Trophoblast cell (in vitro differentiated cells and primary cell): ENCODE measurements at regions not wholly inside any gene's neighbourhood (a gene's known extent, or its start where the extent isn't known, plus 50 kb on each side); places are given as distances from the start of the nearest gene placed in this dataset.

Experiments
- DNase-seq, 2 donors: peaks; one replicate each; pipeline ENCODE4 v3.0.0-alpha.2; 2016
- H2AFZ ChIP-seq: 2 replicates; pipeline ENCODE4 v1.6.1; 2013; ENCODE audit warnings: low read length, moderate library complexity, mild to moderate bottlenecking; ENCODE audit not compliant: insufficient read depth, poor library complexity
- H2AK5ac ChIP-seq: 2 replicates; pipeline ENCODE4 v1.6.1; 2013; ENCODE audit warnings: mild to moderate bottlenecking, low read length
- H2BK120ac ChIP-seq: 2 replicates; pipeline ENCODE4 v1.6.1; 2013; ENCODE audit warnings: low read length, mild to moderate bottlenecking, moderate library complexity; ENCODE audit not compliant: insufficient read depth, poor library complexity
- H2BK12ac ChIP-seq: 2 replicates; pipeline ENCODE4 v1.6.1; 2013; ENCODE audit warnings: mild to moderate bottlenecking, low read length, moderate library complexity
- H2BK5ac ChIP-seq: 2 replicates; pipeline ENCODE4 v1.6.1; 2013; ENCODE audit warnings: low read length, low read depth, moderate library complexity, mild to moderate bottlenecking; ENCODE audit not compliant: poor library complexity
- H3K14ac ChIP-seq: 2 replicates; pipeline ENCODE4 v1.6.1; 2013; ENCODE audit warnings: mild to moderate bottlenecking, low read length
- H3K18ac ChIP-seq: 2 replicates; pipeline ENCODE4 v1.6.1; 2013; ENCODE audit warnings: mild to moderate bottlenecking, low read length
- H3K23ac ChIP-seq: 2 replicates; pipeline ENCODE4 v1.6.1; 2013; ENCODE audit warnings: low read length
- H3K27ac ChIP-seq: 2 replicates; pipeline ENCODE4 v1.5.1; 2013; ENCODE audit warnings: low read depth, mild to moderate bottlenecking, inconsistent platforms, low read length, moderate library complexity
- H3K27me3 ChIP-seq: 2 replicates; pipeline ENCODE4 v1.6.1; 2013; ENCODE audit warnings: inconsistent platforms, mild to moderate bottlenecking, low read length, moderate library complexity; ENCODE audit not compliant: insufficient read depth
- H3K36me3 ChIP-seq, 2 experiments: 1 replicate in 1 of 2; 2 replicates in 1 of 2; pipeline ENCODE4 v1.6.1; 2013; ENCODE audit warnings: low read length in 2 of 2, mild to moderate bottlenecking in 2 of 2, moderate library complexity in 1 of 2; ENCODE audit not compliant: insufficient read depth in 2 of 2, control insufficient read depth in 1 of 2
- H3K4ac ChIP-seq: 2 replicates; pipeline ENCODE4 v1.6.1; 2013; ENCODE audit warnings: low read depth, mild to moderate bottlenecking, low read length, moderate library complexity
- H3K4me1 ChIP-seq, 2 experiments: 1 replicate in 1 of 2; 2 replicates in 1 of 2; pipeline ENCODE4 v1.6.1; 2013; ENCODE audit warnings: low read length in 2 of 2, mild to moderate bottlenecking in 2 of 2, moderate library complexity in 1 of 2; ENCODE audit not compliant: insufficient read depth in 2 of 2, control insufficient read depth in 1 of 2
- H3K4me2 ChIP-seq: 2 replicates; pipeline ENCODE4 v1.6.1; 2013; ENCODE audit warnings: inconsistent platforms, mild to moderate bottlenecking, low read length, moderate library complexity
- H3K4me3 ChIP-seq: 2 replicates; pipeline ENCODE4 v1.5.1; 2013; ENCODE audit warnings: mild to moderate bottlenecking, low read depth, low read length, inconsistent platforms
- H3K79me1 ChIP-seq: one replicate; pipeline ENCODE4 v1.6.1; 2013; ENCODE audit warnings: low read length
- H3K79me2 ChIP-seq: 2 replicates; pipeline ENCODE4 v1.6.1; 2013; ENCODE audit warnings: low read length, mild to moderate bottlenecking; ENCODE audit not compliant: control insufficient read depth, insufficient read depth, poor library complexity
- H3K9ac ChIP-seq: 2 replicates; pipeline ENCODE4 v1.6.1; 2013; ENCODE audit warnings: mild to moderate bottlenecking, low read length
- H3K9me3 ChIP-seq: 2 replicates; pipeline ENCODE4 v1.6.1; 2013; ENCODE audit warnings: low read depth, mild to moderate bottlenecking, control low read depth, inconsistent platforms, low read length; ENCODE audit not compliant: insufficient read depth
- H4K12ac ChIP-seq: 2 replicates; pipeline ENCODE4 v1.6.1; 2013; ENCODE audit warnings: low read depth, mild to moderate bottlenecking, low read length, moderate library complexity
- H4K8ac ChIP-seq: 2 replicates; pipeline ENCODE4 v1.6.1; 2013; ENCODE audit warnings: low read depth, mild to moderate bottlenecking, low read length, moderate library complexity
- H4K91ac ChIP-seq: one replicate; pipeline ENCODE4 v1.6.1; 2013; ENCODE audit warnings: low read depth, mild to moderate bottlenecking, low read length, moderate library complexity
- WGBS: extraction: QIAGEN DNeasy Blood & Tissue Kit; methylation state at CpG from one replicate; pipeline ENCODE4 v1.1.7; 2013; ENCODE audit warnings: missing lambda C conversion rate; ENCODE audit not compliant: insufficient read length, insufficient coverage; ENCODE audit errors: extremely low coverage; 5-methylcytosine and 5-hydroxymethylcytosine counted together

- no peak overlapping the region for H3K23ac ChIP-seq
- no CpG with 5 or more reads among the region's 1 CpG for WGBS
- H4K12ac ChIP-seq: no peak overlapping the region
- no peak overlapping the region for H3K4me3 ChIP-seq
- no peaks in the 10 kb centered on the region for H3K4me1 ChIP-seq
- no peak overlapping the region for H3K14ac ChIP-seq
- H3K9me3 ChIP-seq: no peaks in the 10 kb centered on the region
- no peak overlapping the region for H4K8ac ChIP-seq
- H2BK120ac ChIP-seq: no peak overlapping the region
- no peaks in the 10 kb centered on the region for H3K79me1 ChIP-seq
- H3K4me2 ChIP-seq: no peak overlapping the region
- H3K9ac ChIP-seq: no peak overlapping the region
- H3K36me3 ChIP-seq: no peaks in the 10 kb centered on the region
- H2BK12ac ChIP-seq: no peak overlapping the region
- no peak overlapping the region for H4K91ac ChIP-seq
- no peak overlapping the region for H3K18ac ChIP-seq
- H3K4ac ChIP-seq: no peak overlapping the region
- H3K27me3 ChIP-seq: no peaks in the 10 kb centered on the region
- H2AK5ac ChIP-seq: no peak overlapping the region
- H3K27ac ChIP-seq: no peak overlapping the region
- H3K79me2 ChIP-seq: no peaks in the 10 kb centered on the region
- no peak for DNase-seq
- H2AFZ ChIP-seq: no peak overlapping the region
- no peak overlapping the region for H2BK5ac ChIP-seq
Observed at GRCh38 chr6:56005426-56005825, 130.0 kb upstream of the BMP5 start.

- no peak overlapping the region for H3K27ac ChIP-seq
- no peak overlapping the region for H4K91ac ChIP-seq
- H3K79me1 ChIP-seq: no peaks in the 10 kb centered on the region
- H3K4ac ChIP-seq: no peak overlapping the region
- no peaks in the 10 kb centered on the region for H3K9me3 ChIP-seq
- no peak overlapping the region for H2AK5ac ChIP-seq
- H3K9ac ChIP-seq: no peak overlapping the region
- H4K8ac ChIP-seq: no peak overlapping the region
- H3K36me3 ChIP-seq: no peaks in the 10 kb centered on the region
- no peak overlapping the region for H4K12ac ChIP-seq
- no peak overlapping the region for H3K18ac ChIP-seq
- H2BK12ac ChIP-seq: no peak overlapping the region
- no peak overlapping the region for H2AFZ ChIP-seq
- no peak overlapping the region for H2BK5ac ChIP-seq
- H3K4me2 ChIP-seq: no peak overlapping the region
- no peak overlapping the region for H3K14ac ChIP-seq
- no peak overlapping the region for H2BK120ac ChIP-seq
- no peak overlapping the region for H3K23ac ChIP-seq
- no peak overlapping the region for H3K4me3 ChIP-seq
- no peaks in the 10 kb centered on the region for H3K4me1 ChIP-seq
- no CpG with 5 or more reads among the region's 2 CpGs for WGBS
- no peaks in the 10 kb centered on the region for H3K79me2 ChIP-seq
- DNase-seq: no peak
- no peaks in the 10 kb centered on the region for H3K27me3 ChIP-seq
Observed at GRCh38 chr6:56004426-56004825, 129.0 kb upstream of the BMP5 start.

GRCh38 chr6:56003616-56004015 is 128.2 kb upstream of the BMP5 start:
- Histone ChIP-seq H2AFZ (no peak overlapping the region), H3K4me2 (no peak overlapping the region), H4K12ac (no peak overlapping the region), H3K27me3 (no peaks in the 10 kb centered on the region), H2AK5ac (no peak overlapping the region), H4K91ac (no peak overlapping the region), H3K14ac (no peak overlapping the region), H2BK5ac (no peak overlapping the region), H2BK12ac (no peak overlapping the region), H3K27ac (no peak overlapping the region), H3K9ac (no peak overlapping the region), H2BK120ac (no peak overlapping the region), H3K4me1 (no peaks in the 10 kb centered on the region), H3K36me3 (no peaks in the 10 kb centered on the region), H3K79me1 (no peaks in the 10 kb centered on the region), H3K9me3 (no peaks in the 10 kb centered on the region), H3K18ac (no peak overlapping the region), H3K4ac (no peak overlapping the region), H3K23ac (no peak overlapping the region), H3K79me2 (no peaks in the 10 kb centered on the region), H4K8ac (no peak overlapping the region), H3K4me3 (no peak overlapping the region)
- no CpG with 5 or more reads among the region's 2 CpGs for WGBS
- DNase-seq: no peak

- H3K4me3 ChIP-seq: no peak overlapping the region
- peaks cover 2% of the 10 kb centered on the region for H3K9me3 ChIP-seq
- H3K79me2 ChIP-seq: no peaks in the 10 kb centered on the region
- no peak overlapping the region for H2AFZ ChIP-seq
- no peak overlapping the region for H2AK5ac ChIP-seq
- no peaks in the 10 kb centered on the region for H3K36me3 ChIP-seq
- WGBS: no CpG with 5 or more reads among the region's 5 CpGs
- H4K8ac ChIP-seq: no peak overlapping the region
- no peak overlapping the region for H3K9ac ChIP-seq
- no peaks in the 10 kb centered on the region for H3K27me3 ChIP-seq
- no peak overlapping the region for H2BK5ac ChIP-seq
- H3K18ac ChIP-seq: no peak overlapping the region
- H3K4ac ChIP-seq: no peak overlapping the region
- H4K12ac ChIP-seq: no peak overlapping the region
- no peak overlapping the region for H3K4me2 ChIP-seq
- H3K79me1 ChIP-seq: no peaks in the 10 kb centered on the region
- no peaks in the 10 kb centered on the region for H3K4me1 ChIP-seq
- H3K14ac ChIP-seq: no peak overlapping the region
- H3K23ac ChIP-seq: no peak overlapping the region
- no peak overlapping the region for H2BK120ac ChIP-seq
- no peak overlapping the region for H4K91ac ChIP-seq
- H3K27ac ChIP-seq: no peak overlapping the region
- no peak for DNase-seq
- no peak overlapping the region for H2BK12ac ChIP-seq
Observed at GRCh38 chr6:56002336-56002735, 126.9 kb upstream of the BMP5 start.
